Neural cell (in vitro differentiated cells): ENCODE measurements at regions not wholly inside any gene's neighbourhood (a gene's known extent, or its start where the extent isn't known, plus 50 kb on each side); places are given as distances from the start of the nearest gene placed in this dataset.

Source experiments
- H2AFZ ChIP-seq: fragments of 200-600, 300-800 bp; sonication (generic), shearing (Covaris generic); 2 replicates; pipeline ENCODE4 v1.6.0; 2014; ENCODE audit warnings: low read depth, mild to moderate bottlenecking, antibody characterized with exemption, low read length, moderate library complexity
- H3F3A ChIP-seq: fragments of 200-600 bp; shearing (Covaris generic); 2 replicates; pipeline ENCODE4 v1.6.1; 2016; ENCODE audit warnings: mild to moderate bottlenecking, moderate library complexity, mixed read lengths, antibody characterized with exemption, low read length; ENCODE audit not compliant: insufficient read depth, poor library complexity, severe bottlenecking
- H3K27ac ChIP-seq: fragments of 200-600, 300-800 bp; sonication (generic), shearing (Covaris generic); 2 replicates; pipeline ENCODE4 v1.5.1; 2014; ENCODE audit warnings: mild to moderate bottlenecking, low read length, moderate library complexity
- H3K27me3 ChIP-seq: fragments of 300-800, 200-600 bp; sonication (generic), shearing (Covaris generic); 2 replicates; pipeline ENCODE4 v1.6.0; 2014; ENCODE audit warnings: mild to moderate bottlenecking, low read depth, low read length, moderate library complexity; ENCODE audit not compliant: insufficient read depth
- H3K36me3 ChIP-seq: fragments of 300-800, 200-600 bp; sonication (generic), shearing (Covaris generic); 2 replicates; pipeline ENCODE4 v1.5.1; 2014; ENCODE audit warnings: mild to moderate bottlenecking, antibody characterized with exemption, low read length, moderate library complexity; ENCODE audit not compliant: insufficient read depth
- H3K4me2 ChIP-seq: fragments of 300-800, 200-600 bp; sonication (generic), shearing (Covaris generic); 2 replicates; pipeline ENCODE4 v1.6.0; 2014; ENCODE audit warnings: mild to moderate bottlenecking, low read length
- H3K4me3 ChIP-seq: fragments of 300-800, 200-600 bp; sonication (generic), shearing (Covaris generic); 2 replicates; pipeline ENCODE4 v1.5.1; 2014; ENCODE audit warnings: mild to moderate bottlenecking, low read length, moderate library complexity
- H3K79me2 ChIP-seq: fragments of 200-600 bp; shearing (Covaris generic); replicated peaks from 2 replicates; pipeline ENCODE4 v1.6.0; 2014; ENCODE audit warnings: mild to moderate bottlenecking, low read length, moderate library complexity; ENCODE audit not compliant: insufficient read depth
- H3K9ac ChIP-seq: fragments of 300-800, 200-600 bp; sonication (generic), shearing (Covaris generic); 2 replicates; pipeline ENCODE4 v1.6.1; 2016; ENCODE audit warnings: mild to moderate bottlenecking, low read length, mixed read lengths
- H3K9me2 ChIP-seq: fragments of 200-600 bp; shearing (Covaris generic); 2 replicates; pipeline ENCODE4 v1.6.1; 2016; ENCODE audit warnings: mild to moderate bottlenecking, low read length, mixed read lengths; ENCODE audit not compliant: insufficient read depth
- H3K9me3 ChIP-seq: fragments of 200-600, 300-800 bp; sonication (generic), shearing (Covaris generic); 2 replicates; pipeline ENCODE4 v1.6.1; 2016; ENCODE audit warnings: mild to moderate bottlenecking, mixed run types, low read length, moderate library complexity, mixed read lengths
- H4K20me1 ChIP-seq: fragments of 200-600 bp; shearing (Covaris generic); 2 replicates; pipeline ENCODE4 v1.6.1; 2016; ENCODE audit warnings: mild to moderate bottlenecking, mixed run types; ENCODE audit not compliant: insufficient read depth
- EP300 ChIP-seq: fragments of 450-650 bp; conservative IDR thresholded peaks from 2 replicates; pipeline ENCODE4 v1.6.1; 2014; ENCODE audit warnings: antibody characterized with exemption, mild to moderate bottlenecking, moderate library complexity; ENCODE audit not compliant: poor library complexity, severe bottlenecking
- EZH2 ChIP-seq: fragments of 200-600, 300-800 bp; shearing (Covaris generic), sonication (generic); IDR thresholded peaks from 2 replicates; pipeline ENCODE4 v1.6.1; 2014; ENCODE audit warnings: antibody characterized with exemption, low read length, borderline replicate concordance, mild to moderate bottlenecking; ENCODE audit not compliant: insufficient read depth, poor library complexity, severe bottlenecking
- MXI1 ChIP-seq: fragments of 450-650 bp; conservative IDR thresholded peaks from 2 replicates; pipeline ENCODE4 v1.6.1; 2014; ENCODE audit warnings: antibody characterized with exemption, mild to moderate bottlenecking; ENCODE audit not compliant: poor library complexity, severe bottlenecking
- POLR2AphosphoS5 ChIP-seq: IDR thresholded peaks from 2 replicates; pipeline ENCODE4 v1.6.1; 2012
- RAD21 ChIP-seq: fragments of 450-650 bp; conservative IDR thresholded peaks from 2 replicates; pipeline ENCODE4 v1.6.1; 2014; ENCODE audit warnings: antibody characterized with exemption, mild to moderate bottlenecking, moderate library complexity
- SMC3 ChIP-seq: fragments of 450-650 bp; conservative IDR thresholded peaks from 2 replicates; pipeline ENCODE4 v1.6.1; 2014; ENCODE audit warnings: antibody characterized with exemption, mild to moderate bottlenecking, moderate library complexity; ENCODE audit not compliant: poor library complexity
- TAF1 ChIP-seq: IDR thresholded peaks from 2 replicates; pipeline ENCODE4 v1.6.1; 2012; ENCODE audit warnings: low read depth
- TF ChIP-seq, protein P1 (sequence below): IDR thresholded peaks from 2 replicates; pipeline ENCODE4 v1.6.1; 2012; ENCODE audit warnings: borderline replicate concordance
- TF ChIP-seq, protein P2 (sequence below): fragments of 450-650 bp; IDR thresholded peaks from 2 replicates; pipeline ENCODE4 v1.5.1; 2014; ENCODE audit warnings: antibody characterized with exemption, mild to moderate bottlenecking, moderate library complexity; ENCODE audit not compliant: poor library complexity, severe bottlenecking

GRCh38 chr2:81550277-81550676, 1245.7 kb upstream of the LRRTM1 start:
- Histone ChIP-seq H4K20me1 (no peaks in the 10 kb centered on the region), H3K36me3 (no peaks in the 10 kb centered on the region), H3K4me2 (no peak overlapping the region), H3K27me3 (no peaks in the 10 kb centered on the region), H3K9me2 (no peaks in the 10 kb centered on the region), H3K27ac (no peak overlapping the region), H2AFZ (no peak overlapping the region), H3K4me3 (no peak overlapping the region), H3K9ac (no peak overlapping the region), H3K9me3 (no peaks in the 10 kb centered on the region), H3F3A (no peaks in the 10 kb centered on the region), H3K79me2 (no peaks in the 10 kb centered on the region)
- no peak for TF ChIP-seq SMC3
- no peak for TF ChIP-seq EP300
- TF ChIP-seq RAD21 = no peak
- no peak for TF ChIP-seq POLR2AphosphoS5
- no peak for TF ChIP-seq TAF1

- Histone ChIP-seq H3K79me2 (no peaks in the 10 kb centered on the region), H2AFZ (no peak overlapping the region), H3K4me3 (no peak overlapping the region), H3F3A (no peaks in the 10 kb centered on the region), H3K27me3 (no peaks in the 10 kb centered on the region), H3K9me2 (no peaks in the 10 kb centered on the region), H3K4me2 (no peak overlapping the region), H3K9ac (no peak overlapping the region), H3K9me3 (no peaks in the 10 kb centered on the region), H3K27ac (no peak overlapping the region), H4K20me1 (no peaks in the 10 kb centered on the region), H3K36me3 (no peaks in the 10 kb centered on the region)
- TF ChIP-seq, protein P1, sequence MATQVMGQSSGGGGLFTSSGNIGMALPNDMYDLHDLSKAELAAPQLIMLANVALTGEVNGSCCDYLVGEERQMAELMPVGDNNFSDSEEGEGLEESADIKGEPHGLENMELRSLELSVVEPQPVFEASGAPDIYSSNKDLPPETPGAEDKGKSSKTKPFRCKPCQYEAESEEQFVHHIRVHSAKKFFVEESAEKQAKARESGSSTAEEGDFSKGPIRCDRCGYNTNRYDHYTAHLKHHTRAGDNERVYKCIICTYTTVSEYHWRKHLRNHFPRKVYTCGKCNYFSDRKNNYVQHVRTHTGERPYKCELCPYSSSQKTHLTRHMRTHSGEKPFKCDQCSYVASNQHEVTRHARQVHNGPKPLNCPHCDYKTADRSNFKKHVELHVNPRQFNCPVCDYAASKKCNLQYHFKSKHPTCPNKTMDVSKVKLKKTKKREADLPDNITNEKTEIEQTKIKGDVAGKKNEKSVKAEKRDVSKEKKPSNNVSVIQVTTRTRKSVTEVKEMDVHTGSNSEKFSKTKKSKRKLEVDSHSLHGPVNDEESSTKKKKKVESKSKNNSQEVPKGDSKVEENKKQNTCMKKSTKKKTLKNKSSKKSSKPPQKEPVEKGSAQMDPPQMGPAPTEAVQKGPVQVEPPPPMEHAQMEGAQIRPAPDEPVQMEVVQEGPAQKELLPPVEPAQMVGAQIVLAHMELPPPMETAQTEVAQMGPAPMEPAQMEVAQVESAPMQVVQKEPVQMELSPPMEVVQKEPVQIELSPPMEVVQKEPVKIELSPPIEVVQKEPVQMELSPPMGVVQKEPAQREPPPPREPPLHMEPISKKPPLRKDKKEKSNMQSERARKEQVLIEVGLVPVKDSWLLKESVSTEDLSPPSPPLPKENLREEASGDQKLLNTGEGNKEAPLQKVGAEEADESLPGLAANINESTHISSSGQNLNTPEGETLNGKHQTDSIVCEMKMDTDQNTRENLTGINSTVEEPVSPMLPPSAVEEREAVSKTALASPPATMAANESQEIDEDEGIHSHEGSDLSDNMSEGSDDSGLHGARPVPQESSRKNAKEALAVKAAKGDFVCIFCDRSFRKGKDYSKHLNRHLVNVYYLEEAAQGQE = no peak
- no peak for TF ChIP-seq RAD21
- no peak for TF ChIP-seq EP300
- TF ChIP-seq TAF1 = no peak
- TF ChIP-seq POLR2AphosphoS5 = no peak
- TF ChIP-seq SMC3 = no peak
Observed at GRCh38 chr2:81549646-81550045, 1245.1 kb upstream of the LRRTM1 start.

- H3K9ac ChIP-seq = no peak overlapping the region
- H4K20me1 ChIP-seq = no peaks in the 10 kb centered on the region
- H3F3A ChIP-seq = no peaks in the 10 kb centered on the region
- H3K9me2 ChIP-seq = no peaks in the 10 kb centered on the region
- H3K4me3 ChIP-seq = no peak overlapping the region
- no peak for TF ChIP-seq POLR2AphosphoS5
- TF ChIP-seq MXI1 = no peak
- no peak for TF ChIP-seq SMC3
- TF ChIP-seq EZH2 = no peak
- no peak for TF ChIP-seq TAF1
- TF ChIP-seq, protein P1 = no peak
- TF ChIP-seq, protein P2, sequence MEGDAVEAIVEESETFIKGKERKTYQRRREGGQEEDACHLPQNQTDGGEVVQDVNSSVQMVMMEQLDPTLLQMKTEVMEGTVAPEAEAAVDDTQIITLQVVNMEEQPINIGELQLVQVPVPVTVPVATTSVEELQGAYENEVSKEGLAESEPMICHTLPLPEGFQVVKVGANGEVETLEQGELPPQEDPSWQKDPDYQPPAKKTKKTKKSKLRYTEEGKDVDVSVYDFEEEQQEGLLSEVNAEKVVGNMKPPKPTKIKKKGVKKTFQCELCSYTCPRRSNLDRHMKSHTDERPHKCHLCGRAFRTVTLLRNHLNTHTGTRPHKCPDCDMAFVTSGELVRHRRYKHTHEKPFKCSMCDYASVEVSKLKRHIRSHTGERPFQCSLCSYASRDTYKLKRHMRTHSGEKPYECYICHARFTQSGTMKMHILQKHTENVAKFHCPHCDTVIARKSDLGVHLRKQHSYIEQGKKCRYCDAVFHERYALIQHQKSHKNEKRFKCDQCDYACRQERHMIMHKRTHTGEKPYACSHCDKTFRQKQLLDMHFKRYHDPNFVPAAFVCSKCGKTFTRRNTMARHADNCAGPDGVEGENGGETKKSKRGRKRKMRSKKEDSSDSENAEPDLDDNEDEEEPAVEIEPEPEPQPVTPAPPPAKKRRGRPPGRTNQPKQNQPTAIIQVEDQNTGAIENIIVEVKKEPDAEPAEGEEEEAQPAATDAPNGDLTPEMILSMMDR = no peak
- TF ChIP-seq EP300 = no peak
- no peak for TF ChIP-seq RAD21
- H3K27ac ChIP-seq = no peak overlapping the region
- H3K27me3 ChIP-seq = no peaks in the 10 kb centered on the region
- no peaks in the 10 kb centered on the region for H3K9me3 ChIP-seq
- H3K4me2 ChIP-seq = no peak overlapping the region
- H3K79me2 ChIP-seq = no peaks in the 10 kb centered on the region
- no peak overlapping the region for H2AFZ ChIP-seq
- H3K36me3 ChIP-seq = no peaks in the 10 kb centered on the region
Observed at GRCh38 chr2:81545626-81546025, 1241.1 kb upstream of the LRRTM1 start.
